Esophagus squamous epithelium (tissue), 4 donors: ENCODE measurements at regions not wholly inside any gene's neighbourhood (a gene's known extent, or its start where the extent isn't known, plus 50 kb on each side); places are given as distances from the start of the nearest gene placed in this dataset.

Source experiments
- CTCF ChIP-seq, 6 experiments: fragments of 450-650 bp in 4 of 6; fragments of 200-600 bp in 2 of 6; sonication (generic) in 2 of 6; IDR thresholded peaks; one replicate each; pipeline ENCODE4 v1.5.1; 2016 to 2019; ENCODE audit warnings: antibody characterized with exemption in 6 of 6, mild to moderate bottlenecking in 4 of 6, moderate library complexity in 4 of 6
- POLR2A ChIP-seq, 4 donors: fragments of 450-650 bp; IDR thresholded peaks; one replicate each; pipeline ENCODE4 v1.6.1; 2017; ENCODE audit warnings: antibody characterized with exemption in 4 of 4, mild to moderate bottlenecking in 4 of 4, moderate library complexity in 3 of 4

- TF ChIP-seq CTCF (IDR thresholded peaks at IDR 0.05) (no peak), POLR2A (IDR thresholded peaks at IDR 0.05) (no peak)
These were observed 434.0 kb downstream of the GADD45G start for GRCh38 chr9:90038763-90039162.
